ENCODE measurements at regions not wholly inside any gene's neighbourhood (a gene's known extent, or its start where the extent isn't known, plus 50 kb on each side); places are given as distances from the start of the nearest gene placed in this dataset.
A peak's percentile ranks its signal among the peaks of the same experiment; 100 is the strongest.

GRCh38 chr5:164472165-164472564, 966.7 kb downstream of the MAT2B start:
- Histone ChIP-seq H4K12ac (ENCODE audit: low read depth, low read length) (no peak overlapping the region), H3K9ac (ENCODE audit: low read length) (no peak overlapping the region), H3K4me3 (ENCODE audit: low read depth, low read length) (no peak overlapping the region), H3K79me2 (ENCODE audit: control insufficient read depth, insufficient read depth, low read length, poor library complexity) (no peaks in the 10 kb centered on the region), H3K23ac (ENCODE audit: low read length) (no peak overlapping the region), H3K27me3 (ENCODE audit: insufficient read depth, low read length) (no peaks in the 10 kb centered on the region), H2BK120ac (ENCODE audit: insufficient read depth, low read length, poor library complexity) (no peak overlapping the region), H4K91ac (ENCODE audit: low read depth, low read length) (no peak overlapping the region), H3K18ac (ENCODE audit: low read length) (no peak overlapping the region), H4K8ac (ENCODE audit: low read depth, low read length) (no peak overlapping the region), H3K9me3 (ENCODE audit: insufficient read depth, low read depth, low read length) (no peaks in the 10 kb centered on the region), H3K14ac (ENCODE audit: low read length) (no peak overlapping the region), H2BK5ac (ENCODE audit: low read depth, low read length, poor library complexity) (no peak overlapping the region), H3K79me1 (ENCODE audit: low read length) (no peaks in the 10 kb centered on the region), H3K27ac (ENCODE audit: low read depth, low read length) (no peak overlapping the region), H2AK5ac (ENCODE audit: low read length) (no peak overlapping the region), H3K4ac (ENCODE audit: low read depth, low read length) (no peak overlapping the region), H3K4me2 (ENCODE audit: low read length) (no peak overlapping the region), H2BK12ac (ENCODE audit: low read length) (no peak overlapping the region), H3K4me1 (ENCODE audit: control insufficient read depth in 1 of 2, insufficient read depth in 2 of 2, low read length in 2 of 2) (no peaks in the 10 kb centered on the region), H2AFZ (ENCODE audit: insufficient read depth, low read length, poor library complexity) (no peak overlapping the region), H3K36me3 (ENCODE audit: control insufficient read depth in 1 of 2, insufficient read depth in 2 of 2, low read length in 2 of 2) (no peaks in the 10 kb centered on the region)
- WGBS (ENCODE audit: extremely low coverage, insufficient coverage, insufficient read length) = no CpG with 5 or more reads among the region's 1 CpG
- no peak for DNase-seq

- Histone ChIP-seq H4K8ac (ENCODE audit: low read depth, low read length) (no peak overlapping the region), H3K9ac (ENCODE audit: low read length) (no peak overlapping the region), H3K79me1 (ENCODE audit: low read length) (no peaks in the 10 kb centered on the region), H3K36me3 (ENCODE audit: control insufficient read depth in 1 of 2, insufficient read depth in 2 of 2, low read length in 2 of 2) (no peaks in the 10 kb centered on the region), H2BK5ac (ENCODE audit: low read depth, low read length, poor library complexity) (no peak overlapping the region), H4K91ac (ENCODE audit: low read depth, low read length) (no peak overlapping the region), H2BK120ac (ENCODE audit: insufficient read depth, low read length, poor library complexity) (no peak overlapping the region), H4K12ac (ENCODE audit: low read depth, low read length) (no peak overlapping the region), H2AFZ (ENCODE audit: insufficient read depth, low read length, poor library complexity) (no peak overlapping the region), H3K14ac (ENCODE audit: low read length) (no peak overlapping the region), H2AK5ac (ENCODE audit: low read length) (no peak overlapping the region), H3K79me2 (ENCODE audit: control insufficient read depth, insufficient read depth, low read length, poor library complexity) (no peaks in the 10 kb centered on the region), H3K27ac (ENCODE audit: low read depth, low read length) (no peak overlapping the region), H3K27me3 (ENCODE audit: insufficient read depth, low read length) (no peaks in the 10 kb centered on the region), H3K23ac (ENCODE audit: low read length) (no peak overlapping the region), H3K9me3 (ENCODE audit: insufficient read depth, low read depth, low read length) (no peaks in the 10 kb centered on the region), H3K4me1 (ENCODE audit: control insufficient read depth in 1 of 2, insufficient read depth in 2 of 2, low read length in 2 of 2) (no peaks in the 10 kb centered on the region), H3K4me3 (ENCODE audit: low read depth, low read length) (no peak overlapping the region), H3K4me2 (ENCODE audit: low read length) (no peak overlapping the region), H2BK12ac (ENCODE audit: low read length) (no peak overlapping the region), H3K4ac (ENCODE audit: low read depth, low read length) (no peak overlapping the region), H3K18ac (ENCODE audit: low read length) (no peak overlapping the region)
- WGBS (ENCODE audit: extremely low coverage, insufficient coverage, insufficient read length) = no CpG with 5 or more reads among the region's 3 CpGs
- DNase-seq = peak in 1 of 2 donors; percentile 37
These were observed 970.0 kb downstream of the MAT2B start for GRCh38 chr5:164475339-164475977.

GRCh38 chr5:164481270-164481669, 975.9 kb downstream of the MAT2B start:
- Histone ChIP-seq H4K91ac (ENCODE audit: low read depth, low read length) (no peak overlapping the region), H3K9me3 (ENCODE audit: insufficient read depth, low read depth, low read length) (no peaks in the 10 kb centered on the region), H3K9ac (ENCODE audit: low read length) (no peak overlapping the region), H2BK12ac (ENCODE audit: low read length) (no peak overlapping the region), H3K4me1 (ENCODE audit: control insufficient read depth in 1 of 2, insufficient read depth in 2 of 2, low read length in 2 of 2) (no peaks in the 10 kb centered on the region), H3K79me1 (ENCODE audit: low read length) (no peaks in the 10 kb centered on the region), H3K27me3 (ENCODE audit: insufficient read depth, low read length) (no peaks in the 10 kb centered on the region), H3K79me2 (ENCODE audit: control insufficient read depth, insufficient read depth, low read length, poor library complexity) (no peaks in the 10 kb centered on the region), H2BK120ac (ENCODE audit: insufficient read depth, low read length, poor library complexity) (no peak overlapping the region), H3K14ac (ENCODE audit: low read length) (no peak overlapping the region), H3K23ac (ENCODE audit: low read length) (no peak overlapping the region), H2AFZ (ENCODE audit: insufficient read depth, low read length, poor library complexity) (no peak overlapping the region), H3K18ac (ENCODE audit: low read length) (no peak overlapping the region), H4K12ac (ENCODE audit: low read depth, low read length) (no peak overlapping the region), H2BK5ac (ENCODE audit: low read depth, low read length, poor library complexity) (no peak overlapping the region), H3K4ac (ENCODE audit: low read depth, low read length) (no peak overlapping the region), H3K4me2 (ENCODE audit: low read length) (no peak overlapping the region), H3K27ac (ENCODE audit: low read depth, low read length) (no peak overlapping the region), H4K8ac (ENCODE audit: low read depth, low read length) (no peak overlapping the region), H3K4me3 (ENCODE audit: low read depth, low read length) (no peak overlapping the region), H3K36me3 (ENCODE audit: control insufficient read depth in 1 of 2, insufficient read depth in 2 of 2, low read length in 2 of 2) (no peaks in the 10 kb centered on the region), H2AK5ac (ENCODE audit: low read length) (no peak overlapping the region)
- WGBS (ENCODE audit: extremely low coverage, insufficient coverage, insufficient read length) = no CpG with 5 or more reads among the region's 3 CpGs
- DNase-seq = no peak

- H3K14ac ChIP-seq (ENCODE audit: low read length) = no peak overlapping the region
- no peak overlapping the region for H3K23ac ChIP-seq (ENCODE audit: low read length)
- H3K9me3 ChIP-seq (ENCODE audit: insufficient read depth, low read depth, low read length) = no peaks in the 10 kb centered on the region
- no peaks in the 10 kb centered on the region for H3K79me2 ChIP-seq (ENCODE audit: control insufficient read depth, insufficient read depth, low read length, poor library complexity)
- no peaks in the 10 kb centered on the region for H3K4me1 ChIP-seq (ENCODE audit: control insufficient read depth in 1 of 2, insufficient read depth in 2 of 2, low read length in 2 of 2)
- no peak overlapping the region for H4K8ac ChIP-seq (ENCODE audit: low read depth, low read length)
- H3K4ac ChIP-seq (ENCODE audit: low read depth, low read length) = no peak overlapping the region
- H2AFZ ChIP-seq (ENCODE audit: insufficient read depth, low read length, poor library complexity) = no peak overlapping the region
- no peak overlapping the region for H2BK5ac ChIP-seq (ENCODE audit: low read depth, low read length, poor library complexity)
- no peak overlapping the region for H3K27ac ChIP-seq (ENCODE audit: low read depth, low read length)
- H3K27me3 ChIP-seq (ENCODE audit: insufficient read depth, low read length) = no peaks in the 10 kb centered on the region
- H2AK5ac ChIP-seq (ENCODE audit: low read length) = no peak overlapping the region
- no peak overlapping the region for H3K9ac ChIP-seq (ENCODE audit: low read length)
- H4K91ac ChIP-seq (ENCODE audit: low read depth, low read length) = no peak overlapping the region
- no CpG with 5 or more reads among the region's 2 CpGs for WGBS (ENCODE audit: extremely low coverage, insufficient coverage, insufficient read length)
- no peak for DNase-seq
- no peak overlapping the region for H3K4me3 ChIP-seq (ENCODE audit: low read depth, low read length)
- no peaks in the 10 kb centered on the region for H3K79me1 ChIP-seq (ENCODE audit: low read length)
- H2BK12ac ChIP-seq (ENCODE audit: low read length) = no peak overlapping the region
- no peak overlapping the region for H2BK120ac ChIP-seq (ENCODE audit: insufficient read depth, low read length, poor library complexity)
- no peak overlapping the region for H3K18ac ChIP-seq (ENCODE audit: low read length)
- no peaks in the 10 kb centered on the region for H3K36me3 ChIP-seq (ENCODE audit: control insufficient read depth in 1 of 2, insufficient read depth in 2 of 2, low read length in 2 of 2)
- H3K4me2 ChIP-seq (ENCODE audit: low read length) = no peak overlapping the region
- no peak overlapping the region for H4K12ac ChIP-seq (ENCODE audit: low read depth, low read length)
These were observed 976.9 kb downstream of the MAT2B start for GRCh38 chr5:164482351-164482750.

Measured in trophoblast cell (in vitro differentiated cells and primary cell).